ENCODE measurements at regions not wholly inside any gene's neighbourhood (a gene's known extent, or its start where the extent isn't known, plus 50 kb on each side); places are given as distances from the start of the nearest gene placed in this dataset.

DNA sequence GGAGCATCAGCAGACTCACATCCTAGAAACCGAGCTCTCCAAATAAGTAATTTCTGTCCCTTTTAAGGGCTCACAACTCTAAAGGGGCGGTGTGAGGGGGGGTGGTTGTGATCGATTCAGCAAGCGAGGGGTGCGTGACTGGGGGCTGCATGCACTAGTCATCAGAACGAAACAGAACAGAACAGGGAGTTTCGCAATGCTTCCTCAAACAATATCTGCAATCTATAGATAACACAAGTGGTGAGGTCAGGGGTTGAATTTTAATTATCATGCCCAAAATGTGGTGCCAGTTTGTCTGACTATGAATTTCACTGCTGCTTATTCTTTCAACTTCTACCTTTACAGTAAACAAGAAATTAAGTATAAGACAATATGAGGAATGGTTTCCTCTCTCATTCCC lies 1003.0 kb upstream of the NCAM2 start:
- no peaks in the 10 kb centered on the region for H3K27me3 ChIP-seq
- TF ChIP-seq, protein P1, sequence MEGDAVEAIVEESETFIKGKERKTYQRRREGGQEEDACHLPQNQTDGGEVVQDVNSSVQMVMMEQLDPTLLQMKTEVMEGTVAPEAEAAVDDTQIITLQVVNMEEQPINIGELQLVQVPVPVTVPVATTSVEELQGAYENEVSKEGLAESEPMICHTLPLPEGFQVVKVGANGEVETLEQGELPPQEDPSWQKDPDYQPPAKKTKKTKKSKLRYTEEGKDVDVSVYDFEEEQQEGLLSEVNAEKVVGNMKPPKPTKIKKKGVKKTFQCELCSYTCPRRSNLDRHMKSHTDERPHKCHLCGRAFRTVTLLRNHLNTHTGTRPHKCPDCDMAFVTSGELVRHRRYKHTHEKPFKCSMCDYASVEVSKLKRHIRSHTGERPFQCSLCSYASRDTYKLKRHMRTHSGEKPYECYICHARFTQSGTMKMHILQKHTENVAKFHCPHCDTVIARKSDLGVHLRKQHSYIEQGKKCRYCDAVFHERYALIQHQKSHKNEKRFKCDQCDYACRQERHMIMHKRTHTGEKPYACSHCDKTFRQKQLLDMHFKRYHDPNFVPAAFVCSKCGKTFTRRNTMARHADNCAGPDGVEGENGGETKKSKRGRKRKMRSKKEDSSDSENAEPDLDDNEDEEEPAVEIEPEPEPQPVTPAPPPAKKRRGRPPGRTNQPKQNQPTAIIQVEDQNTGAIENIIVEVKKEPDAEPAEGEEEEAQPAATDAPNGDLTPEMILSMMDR (IDR thresholded peaks at IDR 0.05) = no peak
- no peak overlapping the region for H3K4me3 ChIP-seq
- intact Hi-C loops (cut with DNase I) = no loop called here
- no peak overlapping the region for H3K27ac ChIP-seq
- no peaks in the 10 kb centered on the region for H3K9me3 ChIP-seq
- H3K4me1 ChIP-seq = no peaks in the 10 kb centered on the region
- DNase-seq (no peak), ATAC-seq (no peak)
- H3K36me3 ChIP-seq = no peaks in the 10 kb centered on the region

- intact Hi-C loops (cut with DNase I) = no loop called here
- Histone ChIP-seq H3K9me3 (no peaks in the 10 kb centered on the region), H3K36me3 (no peaks in the 10 kb centered on the region), H3K27me3 (no peaks in the 10 kb centered on the region), H3K4me1 (no peaks in the 10 kb centered on the region), H3K27ac (no peak overlapping the region), H3K4me3 (no peak overlapping the region)
- TF ChIP-seq, protein P1 (IDR thresholded peaks at IDR 0.05) = no peak
- DNase-seq (no peak), ATAC-seq (no peak)
These were observed 999.8 kb upstream of the NCAM2 start for GRCh38 chr21:19998453-19998852.

DNA sequence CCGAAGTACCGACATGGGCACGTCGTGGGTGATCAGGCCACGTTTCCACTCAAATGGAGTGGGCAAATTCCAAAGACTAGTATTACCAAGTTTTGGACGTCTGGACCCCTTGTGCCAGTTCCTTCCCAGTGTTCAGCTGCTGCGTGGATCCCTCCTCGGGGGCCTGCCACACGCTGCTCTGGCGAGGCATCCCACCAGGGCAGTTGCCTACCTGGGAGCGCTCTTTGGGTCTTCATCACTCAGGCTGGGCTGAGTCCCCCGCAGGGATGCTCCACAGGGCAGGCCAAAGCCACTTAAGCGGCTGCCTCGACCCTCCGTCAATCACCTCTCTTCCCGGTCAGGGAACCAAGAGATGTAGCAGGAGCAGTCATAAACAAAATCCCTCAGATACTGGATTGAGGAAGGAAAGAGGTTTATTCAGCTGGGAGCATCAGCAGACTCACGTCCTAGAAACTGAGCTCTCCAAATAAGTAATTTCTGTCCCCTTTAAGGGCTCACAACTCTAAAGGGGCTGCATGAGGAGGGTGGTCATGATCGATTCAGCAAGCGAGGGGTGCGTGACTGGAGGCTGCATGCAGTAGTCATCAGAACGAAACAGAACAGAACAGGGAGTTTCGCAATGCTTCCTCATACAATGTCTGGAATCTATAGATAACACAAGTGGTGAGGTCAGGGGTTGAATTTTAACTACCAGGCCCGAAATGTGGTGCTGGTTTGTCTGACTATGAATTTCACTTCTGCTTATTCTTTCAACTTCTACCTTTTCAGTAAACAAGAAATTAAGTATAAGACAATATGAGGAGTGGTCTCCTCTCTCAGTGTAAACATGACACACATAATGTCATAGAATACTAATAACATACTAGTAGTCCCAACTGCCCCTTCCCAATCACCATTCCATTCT lies 998.6 kb upstream of the NCAM2 start:
- H3K27ac ChIP-seq = no peak overlapping the region
- H3K9me3 ChIP-seq = no peaks in the 10 kb centered on the region
- DNase-seq (no peak), ATAC-seq (no peak)
- intact Hi-C loops (cut with DNase I) = no loop called here
- TF ChIP-seq, protein P1 (IDR thresholded peaks at IDR 0.05) = no peak
- H3K4me1 ChIP-seq = no peaks in the 10 kb centered on the region
- no peaks in the 10 kb centered on the region for H3K27me3 ChIP-seq
- H3K4me3 ChIP-seq = no peak overlapping the region
- H3K36me3 ChIP-seq = no peaks in the 10 kb centered on the region

DNA sequence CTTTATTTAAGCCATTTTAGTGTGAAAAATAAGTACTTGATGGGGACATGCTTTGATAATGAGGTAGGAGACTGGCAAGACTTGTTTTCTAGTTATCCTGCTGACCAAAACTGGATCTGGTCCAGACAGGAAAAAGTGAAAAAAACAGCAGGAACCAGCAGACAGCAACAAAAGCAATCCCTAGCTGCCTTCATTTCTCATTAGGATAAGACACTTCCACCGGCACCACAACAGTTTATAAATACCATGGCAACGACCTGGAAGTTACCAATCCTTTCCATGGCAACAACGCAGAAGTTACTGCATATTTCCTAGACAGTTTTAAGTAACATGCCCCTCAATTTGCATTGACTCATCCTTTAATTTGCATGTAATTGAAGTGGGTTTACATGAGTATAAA lies 993.8 kb upstream of the NCAM2 start:
- intact Hi-C loops (cut with DNase I) = no loop called here
- TF ChIP-seq, protein P1 (IDR thresholded peaks at IDR 0.05) = no peak
- H3K4me1 ChIP-seq = no peaks in the 10 kb centered on the region
- no peak for ATAC-seq
- no peaks in the 10 kb centered on the region for H3K27me3 ChIP-seq
- H3K27ac ChIP-seq = no peak overlapping the region
- no peak for DNase-seq
- no peak overlapping the region for H3K4me3 ChIP-seq
- H3K9me3 ChIP-seq = no peaks in the 10 kb centered on the region
- H3K36me3 ChIP-seq = no peaks in the 10 kb centered on the region

- H3K27ac ChIP-seq = no peak overlapping the region
- no peaks in the 10 kb centered on the region for H3K9me3 ChIP-seq
- H3K36me3 ChIP-seq = no peaks in the 10 kb centered on the region
- no peak for DNase-seq
- H3K4me3 ChIP-seq = no peak overlapping the region
- peak; percentile 65 for ATAC-seq
- intact Hi-C loops (cut with DNase I) = no loop called here
- H3K27me3 ChIP-seq = no peaks in the 10 kb centered on the region
- H3K4me1 ChIP-seq = no peaks in the 10 kb centered on the region
- TF ChIP-seq, protein P1 (IDR thresholded peaks at IDR 0.05) = no peak
These were observed 987.5 kb upstream of the NCAM2 start for GRCh38 chr21:20010691-20011200.
